Calu3 (cell line): ENCODE measurements at regions not wholly inside any gene's neighbourhood (a gene's known extent, or its start where the extent isn't known, plus 50 kb on each side); places are given as distances from the start of the nearest gene placed in this dataset.

Experiments
- BruUV-seq: library from RNA; stranded (reverse); fragments of 400-500 nt; replicated peaks from 2 replicates; lab custom pipeline; 2021; lab: Mats Ljungman, UMichigan
- CTCF ChIA-PET: fragments of 300-600 bp; sonication (Branson Sonifier 250); formaldehyde crosslinking; loops from one replicate; lab custom pipeline; 2022; ENCODE audit warnings: antibody characterized with exemption; lab: Charles Lee
- DNase-seq: peaks from one replicate; pipeline ENCODE4 v3.0.0; 2022
- H3K27ac Mint-ChIP-seq: one replicate; pipeline ENCODE4 v1.8.0; 2022; ENCODE audit warnings: mixed read lengths; ENCODE audit not compliant: unreplicated experiment
- H3K27me3 Mint-ChIP-seq: one replicate; pipeline ENCODE4 v1.8.0; 2022; ENCODE audit warnings: mixed read lengths; ENCODE audit not compliant: unreplicated experiment
- H3K36me3 Mint-ChIP-seq: one replicate; pipeline ENCODE4 v1.8.0; 2022; ENCODE audit warnings: mild to moderate bottlenecking, moderate library complexity, mixed read lengths; ENCODE audit not compliant: insufficient read depth, unreplicated experiment
- H3K4me1 Mint-ChIP-seq: one replicate; pipeline ENCODE4 v1.8.0; 2022; ENCODE audit warnings: mild to moderate bottlenecking, low read depth, mixed read lengths; ENCODE audit not compliant: unreplicated experiment
- H3K4me3 Mint-ChIP-seq: one replicate; pipeline ENCODE4 v1.8.0; 2022; ENCODE audit warnings: mild to moderate bottlenecking, low read depth, moderate library complexity, mixed read lengths; ENCODE audit not compliant: unreplicated experiment
- H3K9me3 Mint-ChIP-seq: one replicate; pipeline ENCODE4 v1.8.0; 2022; ENCODE audit warnings: low read depth, mixed read lengths; ENCODE audit not compliant: unreplicated experiment
- intact Hi-C: fragments of 100-400 bp; cut with micrococcal nuclease; formaldehyde crosslinking; loops from one replicate; pipeline ENCODE4 v1.10.0; 2022; ENCODE audit not compliant: unreplicated experiment
- TF ChIP-seq, protein P1 (sequence below): fragments of 200-600 bp; IDR thresholded peaks from one replicate; pipeline ENCODE4 v1.8.0; 2022; ENCODE audit warnings: antibody characterized with exemption; ENCODE audit not compliant: unreplicated experiment

DNA sequence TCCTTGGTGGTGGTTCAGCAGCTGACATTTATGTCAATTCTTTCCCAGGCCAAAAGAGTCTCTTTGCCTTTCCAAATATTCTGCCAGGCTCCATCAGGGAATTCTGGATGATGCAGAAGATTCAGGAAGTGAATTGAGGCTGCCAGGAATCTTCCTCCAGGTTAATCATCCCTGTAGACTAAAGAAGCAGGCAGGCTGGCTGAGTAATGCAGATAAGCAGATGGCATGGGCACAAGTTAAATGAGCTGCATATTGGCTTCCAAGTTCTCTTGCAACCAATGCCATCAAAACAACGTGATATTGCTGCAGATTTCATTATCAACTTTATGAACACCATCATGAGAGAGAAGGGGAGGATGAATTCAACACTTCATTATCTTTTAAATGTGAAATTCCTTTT is 324.5 kb downstream of the KCNN2 start:
- Mint-ChIP-seq H3K36me3 (no peaks in the 10 kb centered on the region), H3K27ac (no peak overlapping the region), H3K4me3 (no peak overlapping the region), H3K27me3 (no peaks in the 10 kb centered on the region), H3K9me3 (peaks cover 8% of the 10 kb centered on the region), H3K4me1 (no peaks in the 10 kb centered on the region)
- CTCF ChIA-PET, result no interaction called here
- no TSS peak for BruUV-seq
- intact Hi-C loops, result no loop called here
- no peak for DNase-seq
- TF ChIP-seq, protein P1, sequence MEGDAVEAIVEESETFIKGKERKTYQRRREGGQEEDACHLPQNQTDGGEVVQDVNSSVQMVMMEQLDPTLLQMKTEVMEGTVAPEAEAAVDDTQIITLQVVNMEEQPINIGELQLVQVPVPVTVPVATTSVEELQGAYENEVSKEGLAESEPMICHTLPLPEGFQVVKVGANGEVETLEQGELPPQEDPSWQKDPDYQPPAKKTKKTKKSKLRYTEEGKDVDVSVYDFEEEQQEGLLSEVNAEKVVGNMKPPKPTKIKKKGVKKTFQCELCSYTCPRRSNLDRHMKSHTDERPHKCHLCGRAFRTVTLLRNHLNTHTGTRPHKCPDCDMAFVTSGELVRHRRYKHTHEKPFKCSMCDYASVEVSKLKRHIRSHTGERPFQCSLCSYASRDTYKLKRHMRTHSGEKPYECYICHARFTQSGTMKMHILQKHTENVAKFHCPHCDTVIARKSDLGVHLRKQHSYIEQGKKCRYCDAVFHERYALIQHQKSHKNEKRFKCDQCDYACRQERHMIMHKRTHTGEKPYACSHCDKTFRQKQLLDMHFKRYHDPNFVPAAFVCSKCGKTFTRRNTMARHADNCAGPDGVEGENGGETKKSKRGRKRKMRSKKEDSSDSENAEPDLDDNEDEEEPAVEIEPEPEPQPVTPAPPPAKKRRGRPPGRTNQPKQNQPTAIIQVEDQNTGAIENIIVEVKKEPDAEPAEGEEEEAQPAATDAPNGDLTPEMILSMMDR, result no peak

DNA sequence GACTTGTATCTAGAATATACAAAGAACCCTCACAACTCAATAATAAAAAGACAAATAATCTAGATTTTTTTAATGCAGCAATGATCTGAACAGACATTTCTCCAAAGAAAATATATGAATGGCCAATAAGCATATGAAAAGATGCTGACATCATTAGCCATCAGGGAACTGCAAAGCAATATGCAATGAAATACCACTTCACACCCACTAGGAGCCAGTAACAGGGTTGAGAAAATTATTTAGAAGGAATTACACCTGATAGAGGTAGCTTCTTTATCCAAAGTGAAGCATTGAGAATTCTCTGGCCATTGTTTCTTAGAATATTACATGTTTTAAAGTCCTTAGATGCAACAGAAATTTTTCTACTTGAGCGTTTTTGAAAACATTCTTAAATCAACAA is 316.9 kb downstream of the KCNN2 start:
- no peak overlapping the region for H3K27ac Mint-ChIP-seq
- no TSS peak for BruUV-seq
- CTCF ChIA-PET, result no interaction called here
- peaks cover 6% of the 10 kb centered on the region for H3K9me3 Mint-ChIP-seq
- no peaks in the 10 kb centered on the region for H3K36me3 Mint-ChIP-seq
- TF ChIP-seq, protein P1, result no peak
- no peak overlapping the region for H3K4me3 Mint-ChIP-seq
- no peak for DNase-seq
- no peaks in the 10 kb centered on the region for H3K4me1 Mint-ChIP-seq
- no peaks in the 10 kb centered on the region for H3K27me3 Mint-ChIP-seq
- intact Hi-C loops, result no loop called here

DNA sequence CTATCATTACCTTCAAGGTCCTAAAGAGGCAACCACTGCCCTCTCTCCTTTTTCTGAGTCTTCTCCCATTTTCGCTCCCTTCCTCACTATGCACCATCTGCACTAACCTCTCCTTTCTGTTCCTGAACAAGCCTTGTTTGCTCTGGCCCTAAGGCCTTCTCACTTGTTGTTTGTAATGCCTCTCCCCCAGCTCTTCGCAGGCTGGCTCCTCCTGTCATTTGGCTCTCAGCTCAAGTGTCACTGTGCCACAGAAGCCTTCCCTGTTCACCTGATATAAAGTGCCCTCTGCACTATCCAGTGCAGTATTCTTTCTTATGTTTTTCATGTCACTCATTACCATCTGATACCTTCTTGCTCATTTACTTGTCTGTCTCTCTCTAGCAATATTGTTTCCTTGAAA is 303.7 kb downstream of the KCNN2 start:
- no peak overlapping the region for H3K27ac Mint-ChIP-seq
- H3K9me3 Mint-ChIP-seq, result peaks cover 18% of the 10 kb centered on the region
- TF ChIP-seq, protein P1, result no peak
- H3K27me3 Mint-ChIP-seq, result no peaks in the 10 kb centered on the region
- CTCF ChIA-PET, result no interaction called here
- H3K36me3 Mint-ChIP-seq, result no peaks in the 10 kb centered on the region
- no peak for DNase-seq
- intact Hi-C loops, result no loop called here
- H3K4me3 Mint-ChIP-seq, result no peak overlapping the region
- H3K4me1 Mint-ChIP-seq, result no peaks in the 10 kb centered on the region
- no TSS peak for BruUV-seq

DNA sequence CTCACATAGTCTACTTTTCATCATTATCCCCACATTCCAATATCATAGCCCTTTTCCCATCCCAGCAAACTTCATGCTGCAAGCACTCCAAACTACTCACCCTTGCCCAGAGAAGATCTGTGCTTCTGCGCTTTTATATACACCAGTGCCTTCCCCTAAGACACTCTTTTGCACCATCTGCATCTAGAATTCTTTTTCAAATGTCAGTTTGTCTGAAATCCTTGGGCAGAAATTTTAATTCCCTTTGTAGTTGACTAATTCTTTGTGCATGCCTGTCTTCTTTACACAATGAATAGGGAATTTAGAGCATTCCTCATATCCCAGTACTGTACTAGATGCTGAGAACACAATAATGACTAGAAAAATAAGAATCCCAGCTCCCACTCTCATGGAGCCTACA is 298.9 kb downstream of the KCNN2 start:
- H3K9me3 Mint-ChIP-seq, result peaks cover 19% of the 10 kb centered on the region
- intact Hi-C loops, result no loop called here
- no peak for DNase-seq
- CTCF ChIA-PET, result no interaction called here
- H3K27ac Mint-ChIP-seq, result no peak overlapping the region
- no peaks in the 10 kb centered on the region for H3K27me3 Mint-ChIP-seq
- H3K36me3 Mint-ChIP-seq, result no peaks in the 10 kb centered on the region
- H3K4me3 Mint-ChIP-seq, result no peak overlapping the region
- TF ChIP-seq, protein P1, result no peak
- BruUV-seq, result no TSS peak
- no peaks in the 10 kb centered on the region for H3K4me1 Mint-ChIP-seq
